Fibroblast of skin of left quadriceps (primary cell): ENCODE measurements at regions not wholly inside any gene's neighbourhood (a gene's known extent, or its start where the extent isn't known, plus 50 kb on each side); places are given as distances from the start of the nearest gene placed in this dataset.
"Not testable (repeated sequence)": the region's sequence is repeated elsewhere in the genome, so short reads cannot be mapped to it uniquely, and the experiment has no call there.

ENCODE experiments used
- DNase-seq, 2 experiments: peaks; one replicate each; pipeline ENCODE4 v3.0.0-alpha.2; 2013; ENCODE audit warnings: low read depth in 2 of 2

DNA sequence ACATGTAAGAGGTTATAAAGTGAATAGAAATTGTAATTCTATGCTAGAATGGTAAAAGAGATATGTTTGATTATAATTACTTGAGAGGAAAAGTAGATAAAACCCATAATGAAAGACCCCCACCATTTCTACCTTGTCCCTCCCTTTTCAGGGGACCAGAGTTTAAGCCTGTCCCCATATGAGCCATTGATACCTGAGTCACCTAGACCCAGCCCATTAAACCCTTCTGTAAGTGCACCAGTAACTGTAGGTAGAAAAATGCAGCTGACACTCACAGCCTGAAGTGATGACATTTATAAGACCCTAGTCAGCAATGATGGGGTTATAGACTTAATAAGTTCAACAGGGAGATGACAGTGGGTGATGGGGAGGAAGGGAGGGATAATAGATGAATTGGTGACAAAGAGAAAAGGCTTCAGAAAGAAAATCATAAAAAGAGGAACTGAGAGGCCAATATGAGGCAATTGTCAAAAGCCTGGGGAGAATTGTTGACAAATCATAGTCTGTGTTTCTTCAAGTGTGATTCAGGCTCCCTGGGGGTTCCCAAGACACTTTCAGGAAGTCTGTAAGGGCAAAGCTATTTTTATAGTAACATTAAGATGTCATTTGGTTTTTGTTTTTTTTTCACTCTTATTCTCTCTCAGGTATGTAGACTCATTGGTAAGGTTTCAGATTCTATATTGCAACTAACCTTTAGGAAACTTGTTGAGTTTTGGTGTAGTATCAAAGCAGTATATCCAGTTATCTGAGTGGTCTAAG, 544.2 kb downstream of the SATB2 start:
- DNase-seq, result no peak

DNA sequence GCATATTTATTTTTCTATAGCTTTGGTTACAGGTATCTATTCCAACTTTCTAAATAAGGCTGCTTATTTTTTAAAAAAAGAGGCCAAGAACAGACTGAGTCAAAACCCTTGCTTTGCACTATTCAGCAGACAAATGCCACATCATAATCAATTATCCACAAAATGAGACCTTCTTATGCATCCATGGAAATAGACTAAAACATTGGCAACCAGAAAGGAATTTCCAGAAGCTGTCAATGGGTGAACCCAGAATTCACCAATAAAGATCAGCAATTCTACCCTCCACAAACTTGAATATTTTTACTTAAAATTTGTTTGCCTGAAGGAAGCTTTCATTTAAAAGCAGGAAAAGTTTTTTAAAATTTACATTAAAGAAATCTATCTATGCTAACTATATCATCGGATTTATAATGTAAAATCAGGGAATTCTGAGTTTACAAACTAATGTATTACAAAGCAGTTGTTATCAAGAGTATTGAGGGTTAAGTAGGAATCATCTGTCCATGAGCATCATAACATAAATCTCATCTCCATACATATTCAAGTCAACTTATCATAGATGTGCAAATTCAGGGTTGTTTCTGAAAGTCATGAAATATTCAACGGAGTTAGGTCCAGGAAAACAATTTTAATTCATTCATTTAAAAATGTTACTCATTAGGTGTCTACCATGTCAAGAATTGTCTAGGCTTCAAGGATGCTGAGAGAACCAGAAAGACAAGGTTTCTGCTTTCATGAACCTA, 548.0 kb downstream of the SATB2 start:
- DNase-seq, result no peak

DNA sequence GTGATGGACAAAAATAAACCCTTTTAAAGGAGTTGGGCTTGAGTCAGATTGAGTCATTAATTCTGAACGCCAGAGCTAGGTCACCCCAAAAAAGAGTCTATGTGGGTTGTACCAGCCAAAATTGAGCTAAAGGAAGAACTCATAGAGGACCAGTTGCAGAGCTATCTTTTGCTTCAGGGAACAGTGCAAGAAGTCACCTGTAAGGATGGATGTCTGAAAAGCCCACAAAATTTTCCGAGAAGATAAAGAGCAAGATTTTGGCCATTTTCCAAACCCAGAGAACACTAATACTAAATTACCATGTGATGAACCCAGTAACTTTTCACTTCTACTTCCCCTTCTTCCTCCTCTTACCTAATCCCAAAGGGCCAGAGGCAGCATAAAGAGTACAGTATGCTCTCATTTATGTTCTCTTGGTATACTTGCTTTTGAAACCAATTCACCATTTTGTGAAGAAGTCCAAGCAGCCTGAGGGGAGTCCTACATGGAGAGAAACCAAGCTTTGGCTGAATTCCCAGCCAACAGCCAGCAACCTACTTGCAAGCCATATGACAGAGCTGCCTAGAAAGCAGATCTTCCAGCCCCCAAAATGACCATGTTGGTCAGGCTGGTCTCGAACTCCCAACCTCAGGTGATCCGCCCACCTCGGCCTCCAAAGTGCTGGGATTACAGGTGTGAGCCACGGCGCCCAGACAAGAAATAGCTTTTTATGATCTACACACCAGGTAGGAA, 551.7 kb downstream of the SATB2 start:
- DNase-seq, result no peak

DNA sequence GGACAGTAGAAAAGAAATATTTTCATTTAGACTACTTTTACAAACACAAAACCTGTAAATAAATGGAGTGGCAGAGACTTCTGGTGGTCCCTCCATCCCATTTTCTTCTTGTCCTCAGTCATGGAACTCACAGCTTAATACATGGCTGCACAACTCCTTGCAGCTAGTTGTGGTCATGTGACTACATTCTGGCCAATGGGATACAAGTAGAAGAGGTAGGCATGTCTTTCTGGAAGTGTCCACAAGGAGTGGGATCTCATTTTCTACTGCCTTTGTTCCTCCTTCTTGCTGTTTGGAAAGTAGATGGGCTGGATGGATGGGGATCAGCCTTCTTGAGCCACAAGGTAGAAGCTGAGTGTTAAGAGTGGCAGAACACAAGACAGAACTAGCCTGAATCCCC, 555.8 kb downstream of the SATB2 start:
- no peak for DNase-seq

DNA sequence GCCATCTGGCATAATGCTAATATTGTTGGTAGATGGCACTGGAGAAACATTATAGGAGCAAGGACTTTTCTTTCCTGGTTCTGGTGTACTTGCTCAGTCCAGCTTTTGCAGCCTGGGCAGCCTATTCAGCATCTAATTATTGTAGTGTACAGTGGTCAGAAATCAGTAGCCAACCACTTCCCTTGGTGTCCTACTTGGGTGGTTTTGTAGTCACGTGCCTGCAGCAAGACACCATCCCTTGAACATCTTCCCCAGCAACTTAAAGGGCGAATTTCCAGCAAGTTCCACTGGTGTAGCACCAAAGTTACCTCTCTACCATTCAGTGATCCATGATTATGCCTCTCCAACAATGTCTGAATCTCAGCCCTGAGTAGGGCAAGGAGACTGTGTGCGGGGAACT, 557.6 kb downstream of the SATB2 start:
- no peak for DNase-seq

DNA sequence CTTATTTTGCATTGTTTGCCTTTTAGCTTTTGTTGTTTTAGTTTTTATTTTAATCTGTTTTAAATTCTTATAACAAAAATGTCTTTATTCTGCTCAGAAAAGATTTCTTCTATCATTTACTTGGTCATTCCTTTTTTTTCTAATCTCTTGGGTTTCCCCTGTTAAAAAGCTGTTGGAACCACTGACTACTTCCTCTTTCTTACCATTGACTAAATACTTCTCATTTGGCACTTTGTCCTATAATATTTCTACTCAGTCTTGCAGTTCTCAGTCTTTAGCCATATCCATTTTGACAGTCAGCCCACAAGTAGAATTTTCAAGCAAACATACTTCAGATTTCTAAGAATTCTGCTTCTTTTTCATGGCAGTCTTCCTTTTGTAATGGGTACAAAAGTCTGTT, 567.2 kb downstream of the SATB2 start:
- no peak for DNase-seq

DNA sequence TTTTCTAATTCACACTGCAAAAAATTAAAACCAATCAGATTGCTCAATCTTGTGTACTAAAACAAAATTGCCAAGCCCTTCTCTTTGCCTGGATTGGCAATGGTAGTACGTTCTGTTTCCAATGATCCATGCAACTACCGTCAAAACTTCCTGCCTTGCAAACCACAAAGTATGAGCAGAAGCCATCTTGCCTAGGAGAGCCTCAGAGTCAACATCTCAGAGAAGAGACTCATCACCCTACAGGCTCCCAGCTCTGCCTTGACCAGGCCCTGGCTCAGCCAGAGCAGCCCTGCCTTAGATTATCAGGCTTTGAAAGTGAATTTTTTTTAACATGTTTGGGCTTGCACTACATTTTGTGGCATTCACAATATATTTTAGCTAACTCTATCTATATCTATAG, 574.1 kb downstream of the SATB2 start:
- DNase-seq, result no peak

DNA sequence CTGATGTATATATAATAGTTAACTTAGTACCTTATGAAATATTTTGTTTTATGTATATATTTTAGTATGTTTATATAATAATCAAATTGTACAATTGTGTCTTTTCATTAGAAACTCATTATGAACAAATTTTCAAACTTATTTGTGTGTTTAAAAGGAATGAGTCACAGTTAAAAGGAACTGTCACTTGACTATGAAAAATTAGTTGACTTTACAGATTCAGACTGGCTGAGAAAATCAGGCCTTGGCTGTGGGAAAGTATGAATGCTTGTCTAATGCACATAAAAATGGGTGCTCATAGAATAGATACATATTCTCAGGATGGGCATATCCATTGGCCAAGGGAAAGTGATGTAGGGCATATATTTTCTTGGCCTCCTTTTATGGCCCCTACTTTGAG, 576.8 kb downstream of the SATB2 start:
- DNase-seq, result no peak

DNA sequence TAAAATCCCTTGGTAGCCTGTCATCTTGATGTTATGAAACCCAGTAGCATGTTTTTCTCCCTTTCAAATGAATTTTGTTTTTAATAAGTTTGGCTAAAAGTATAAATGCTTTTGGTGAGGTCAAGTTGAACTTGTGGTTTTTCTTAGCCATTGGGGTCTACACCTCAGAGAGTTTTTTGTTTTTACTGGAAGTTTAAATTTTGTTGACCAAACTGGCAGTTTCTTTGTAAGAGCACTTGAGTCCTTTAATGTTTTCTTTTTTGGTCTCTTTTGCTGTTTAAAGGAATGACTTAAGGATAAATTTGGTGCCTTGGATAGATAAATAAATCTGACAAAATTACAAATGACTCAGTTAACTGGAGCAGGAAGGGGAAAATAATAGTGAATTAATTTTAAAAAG, 577.3 kb downstream of the SATB2 start:
- no peak for DNase-seq

DNA sequence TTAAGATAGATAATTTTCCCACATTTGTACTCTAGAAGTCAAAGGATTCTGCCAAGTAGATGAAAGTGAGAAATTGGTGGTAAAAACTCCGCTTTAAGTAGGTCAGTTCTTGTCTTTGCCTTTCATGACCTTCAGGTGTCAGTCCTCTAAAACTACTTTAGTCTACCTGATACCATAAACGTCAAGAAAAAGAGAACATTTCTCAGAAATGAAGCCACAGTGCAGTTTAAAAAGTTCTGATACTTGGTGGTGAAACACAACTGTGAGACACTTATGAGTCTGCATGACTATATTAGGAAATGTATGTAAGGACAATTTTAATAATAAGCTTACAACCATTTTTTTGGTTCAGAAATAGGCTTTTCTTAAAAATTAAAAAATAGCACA, 583.3 kb downstream of the SATB2 start:
- no peak for DNase-seq

DNA sequence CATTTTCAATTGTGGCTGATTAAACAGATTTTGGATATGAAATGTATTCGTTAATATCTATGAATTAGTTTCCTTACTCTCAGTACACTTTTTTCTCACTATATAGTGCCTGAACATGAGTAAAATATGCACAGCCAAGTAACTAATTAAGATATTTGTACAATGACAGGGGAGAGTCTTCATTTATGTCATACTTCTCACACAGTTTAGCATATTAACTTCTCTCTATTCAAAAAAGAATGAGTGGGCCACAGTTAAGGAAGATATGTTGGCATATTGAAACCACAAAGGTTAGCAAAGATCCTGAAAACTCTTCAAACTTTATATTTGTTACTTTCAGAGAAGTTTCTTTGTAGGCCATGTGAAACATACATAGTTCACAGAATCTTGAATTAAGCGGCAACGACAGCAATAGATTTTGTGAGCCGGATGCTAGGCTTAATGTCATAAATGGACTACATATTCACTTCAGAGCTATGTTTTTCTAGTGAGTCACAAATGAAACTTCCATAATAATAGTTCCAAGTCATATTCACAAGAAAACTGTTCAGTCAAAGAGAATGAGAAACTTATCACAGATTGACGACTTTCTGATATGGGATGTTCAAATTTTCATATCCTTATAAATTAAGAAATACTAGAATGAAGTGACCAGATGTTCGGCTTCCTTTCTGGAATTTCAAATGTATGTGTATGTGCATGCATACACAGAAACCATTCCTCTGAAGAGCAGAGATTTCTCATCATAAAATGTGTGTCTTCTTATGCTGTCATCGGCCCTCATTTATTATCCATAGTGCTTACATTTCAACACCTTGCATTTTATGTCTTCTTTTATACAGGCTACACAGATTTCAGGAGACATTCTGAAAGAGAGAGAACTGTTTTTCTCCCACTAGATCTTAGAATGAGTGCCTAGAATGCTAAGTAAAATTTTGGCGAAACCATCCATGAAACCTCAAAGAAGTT, 584.0 kb downstream of the SATB2 start:
- peak; percentile 78 to 82 for DNase-seq

DNA sequence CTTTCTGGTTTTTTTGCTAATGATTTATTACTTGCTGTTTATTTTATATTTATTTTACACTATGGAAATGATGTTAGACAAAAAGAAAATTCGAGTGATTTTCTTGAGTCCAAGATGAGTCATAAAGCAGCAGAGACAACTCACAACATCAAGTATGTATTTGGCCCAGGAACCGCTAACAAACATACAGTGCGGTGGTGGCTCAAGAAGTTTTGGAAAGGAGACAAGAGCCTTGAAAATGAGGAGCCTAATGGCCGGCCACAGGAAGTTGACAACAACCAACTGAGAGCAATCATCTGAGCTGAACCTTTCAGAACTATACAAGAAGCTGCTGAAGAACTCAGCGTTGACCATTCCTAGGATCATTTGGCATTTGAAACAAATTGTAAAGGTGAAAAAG, 594.1 kb downstream of the SATB2 start:
- no peak for DNase-seq

DNA sequence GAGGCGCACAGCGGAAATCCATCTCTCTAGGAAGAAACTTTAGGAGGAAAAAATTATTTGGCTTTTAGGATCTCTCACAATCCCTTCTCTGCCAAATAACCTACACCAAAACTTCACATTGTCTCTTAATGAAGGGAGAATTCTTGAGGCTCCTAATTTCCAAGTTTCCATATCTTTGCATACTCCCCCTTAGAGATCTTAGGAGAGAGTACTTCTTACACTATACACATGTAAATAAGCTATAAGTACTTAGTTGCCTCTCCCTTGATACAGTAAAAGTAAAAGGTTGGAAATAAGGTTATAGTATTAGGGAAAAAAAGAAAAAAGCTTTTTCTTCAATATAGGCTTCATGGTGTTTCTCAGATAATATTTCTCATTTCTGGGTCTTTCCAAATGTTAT, 596.7 kb downstream of the SATB2 start:
- no peak for DNase-seq

DNA sequence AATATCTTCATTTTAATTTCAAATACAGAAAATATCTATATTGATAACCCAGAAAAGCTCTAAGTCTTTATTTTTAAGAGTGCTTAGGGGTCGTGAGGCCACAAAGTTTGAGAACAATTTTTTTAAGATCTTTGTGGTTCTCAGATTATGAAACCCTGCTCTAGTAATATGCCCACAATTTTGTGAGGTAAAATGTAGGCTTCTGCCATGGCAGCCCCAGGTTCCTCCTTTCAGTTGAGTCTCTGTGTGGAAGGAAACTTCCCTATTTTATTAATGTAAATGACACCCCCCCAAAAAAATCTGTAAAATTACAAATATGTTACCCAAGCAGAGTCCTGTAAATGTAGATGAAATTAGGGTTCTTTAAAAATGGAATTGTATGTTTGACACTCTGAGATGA, 600.5 kb downstream of the SATB2 start:
- DNase-seq, result no peak

DNA sequence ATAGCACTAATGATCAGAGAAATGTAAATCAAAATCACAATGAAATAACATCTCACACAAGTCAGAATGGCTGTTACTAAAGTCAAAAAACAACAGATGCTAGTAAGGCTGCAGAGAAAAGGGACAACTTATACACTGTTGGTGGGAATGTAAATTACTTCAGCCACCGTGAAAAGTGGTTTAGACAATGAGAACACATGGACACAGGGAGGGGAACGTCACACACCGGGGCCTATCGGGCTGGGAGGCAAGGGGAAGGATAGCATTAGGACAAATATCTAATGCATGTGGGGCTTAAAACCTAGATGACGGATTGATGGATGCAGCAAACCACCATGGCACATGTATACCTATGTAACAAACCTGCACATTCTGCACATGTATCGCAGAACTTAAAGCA, 602.0 kb downstream of the SATB2 start:
- DNase-seq, result not testable (repeated sequence)

DNA sequence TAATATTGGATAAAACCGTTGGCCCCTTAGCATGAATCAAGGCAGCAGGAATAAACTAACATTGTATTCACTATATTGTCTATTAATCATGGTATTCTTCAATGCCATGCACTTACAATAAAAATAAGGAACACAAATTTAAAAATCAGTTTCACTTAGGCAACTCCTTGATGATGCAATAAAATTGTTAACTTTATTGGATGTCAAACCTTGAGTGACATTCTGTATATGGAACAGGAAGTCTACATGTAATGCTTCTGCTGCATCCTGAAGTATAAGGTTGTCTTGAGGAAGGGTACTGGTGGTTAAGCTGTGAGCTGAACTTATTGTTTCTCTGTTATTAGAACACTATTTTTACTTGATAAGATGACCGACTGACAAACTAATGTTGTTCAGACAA, 605.5 kb downstream of the SATB2 start:
- no peak for DNase-seq

DNA sequence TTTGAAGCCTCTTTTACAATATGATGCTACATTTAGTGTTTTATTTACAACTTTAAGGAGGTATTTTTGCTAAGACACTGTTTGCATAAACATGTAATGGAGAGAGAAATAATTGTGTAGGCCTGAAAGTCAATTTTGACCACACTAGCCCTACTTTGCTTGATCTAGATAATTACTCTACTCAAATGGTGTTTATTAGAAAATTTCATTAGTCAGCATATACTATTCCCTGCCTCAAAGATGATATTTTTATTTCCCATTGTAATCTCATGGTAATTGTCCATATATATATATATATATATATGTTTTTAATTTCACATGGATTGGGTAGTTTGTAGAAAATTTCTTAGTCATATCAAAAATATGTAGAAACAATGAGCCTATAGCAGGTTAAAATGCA, 632.2 kb downstream of the SATB2 start:
- no peak for DNase-seq

DNA sequence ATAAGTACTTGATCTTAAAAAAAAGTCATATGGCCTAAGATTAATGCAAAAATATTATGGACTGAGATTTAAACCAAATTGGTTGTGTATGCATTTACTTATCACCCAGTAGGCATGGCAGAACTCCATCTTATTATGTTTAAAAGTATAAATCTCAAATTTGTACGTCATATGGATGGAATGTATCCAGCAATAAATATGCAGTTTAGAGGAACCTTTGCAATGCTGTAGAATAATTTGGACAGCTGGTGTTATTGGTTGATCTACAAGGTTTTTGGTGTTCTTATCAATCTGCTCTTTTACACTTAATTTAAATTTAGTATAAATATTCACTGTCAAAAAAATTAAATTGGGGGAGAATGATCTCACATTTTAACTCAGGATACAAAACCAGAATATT, 640.2 kb downstream of the SATB2 start:
- no peak for DNase-seq

DNA sequence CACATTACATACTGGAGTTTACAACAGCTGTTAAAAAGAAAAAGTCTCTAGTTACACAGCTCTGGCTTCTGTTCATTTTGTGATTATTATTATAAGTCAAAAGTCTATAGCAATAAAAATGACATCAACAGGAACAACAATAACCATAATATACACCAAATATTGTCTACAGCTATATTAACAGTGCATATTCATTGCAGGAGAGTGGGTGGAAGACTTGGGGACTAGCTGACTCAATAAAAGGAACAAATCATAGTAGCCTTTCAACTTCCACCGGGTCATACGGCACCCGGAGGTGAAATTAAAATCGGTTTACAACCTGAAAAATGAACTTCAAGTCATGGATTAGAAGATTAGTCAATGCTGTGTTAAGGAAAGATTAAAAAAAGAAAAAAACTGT, 642.1 kb downstream of the SATB2 start:
- DNase-seq, result no peak

DNA sequence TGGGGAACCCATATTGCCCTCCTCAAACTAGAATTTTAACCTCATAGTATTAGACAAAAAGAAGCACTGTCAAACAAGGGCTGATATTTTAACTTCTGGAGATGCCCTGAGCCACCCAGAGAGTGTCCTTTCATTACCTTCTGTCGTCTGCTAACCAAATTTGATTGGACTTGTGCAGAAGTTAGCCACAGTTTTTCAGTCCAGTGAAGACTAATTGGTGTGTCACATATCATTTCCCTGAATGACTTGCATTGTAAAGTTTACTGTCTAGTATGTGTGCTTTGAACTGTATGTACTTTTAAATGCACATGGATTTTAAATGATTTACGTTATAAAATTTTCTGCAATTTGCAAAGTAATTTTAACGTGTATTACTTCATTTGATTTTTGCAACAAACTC, 646.5 kb downstream of the SATB2 start:
- DNase-seq, result no peak

DNA sequence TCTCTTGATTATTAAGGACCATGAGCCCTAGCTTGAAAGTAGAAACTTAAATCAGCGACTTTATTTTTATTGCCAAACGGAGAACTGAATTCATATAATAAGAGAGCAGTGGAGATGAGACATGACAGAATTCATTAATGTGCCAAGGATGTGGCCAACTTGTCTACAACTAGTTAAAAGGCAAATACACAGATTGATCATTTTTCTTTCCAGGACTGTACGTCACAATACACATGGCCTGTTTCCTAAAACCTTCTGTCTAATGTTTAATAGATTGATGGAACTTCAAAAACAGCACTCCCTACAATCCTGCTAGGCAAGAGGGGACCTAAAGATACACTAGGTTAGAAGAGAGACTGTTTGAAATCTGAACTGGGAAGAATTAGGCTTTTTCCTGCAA, 647.8 kb downstream of the SATB2 start:
- no peak for DNase-seq

DNA sequence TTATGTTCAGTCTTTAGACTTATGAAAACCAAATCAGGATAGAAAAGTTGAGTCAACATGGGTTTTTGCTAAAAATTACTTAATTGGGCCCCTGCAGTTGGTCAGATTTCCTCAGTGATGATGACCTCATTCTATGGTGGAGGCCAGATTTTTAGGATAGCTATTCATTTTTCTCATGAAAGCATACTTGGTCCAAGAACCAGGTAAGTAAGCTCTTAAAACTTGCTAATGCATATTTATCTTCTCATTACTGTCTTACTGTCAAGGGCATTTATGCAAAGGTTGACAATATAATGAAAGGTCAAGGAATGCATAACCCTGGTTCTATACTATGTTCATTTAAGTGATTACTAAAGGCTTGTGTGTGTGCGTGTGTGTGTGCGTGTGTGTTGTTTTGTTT, 650.6 kb downstream of the SATB2 start:
- DNase-seq, result peak; percentile 30 to 37
